ENCODE measurements at regions not wholly inside any gene's neighbourhood (a gene's known extent, or its start where the extent isn't known, plus 50 kb on each side); places are given as distances from the start of the nearest gene placed in this dataset.

DNA sequence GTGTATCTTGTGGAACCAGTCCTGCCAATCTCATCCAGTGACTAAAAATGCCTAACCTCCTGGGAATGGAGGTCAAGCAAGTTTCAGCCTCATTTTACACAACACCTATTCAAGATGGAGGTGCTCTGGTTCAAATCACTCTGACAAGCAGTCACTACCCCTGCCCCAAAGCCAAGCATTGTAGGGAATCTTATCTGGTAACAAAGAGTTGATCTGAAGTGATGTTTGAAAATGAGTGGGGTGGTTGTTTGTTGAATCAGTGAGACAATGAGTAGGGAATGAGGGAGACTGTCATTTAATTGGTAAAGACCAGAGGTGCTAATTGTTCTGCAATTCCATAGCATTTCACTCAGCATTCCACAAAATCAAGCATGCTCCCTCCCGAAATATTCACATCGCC is 132.0 kb downstream of the RND3 start:
- DNase-seq (ENCODE audit: low spot score) (no peak), ATAC-seq (ENCODE audit: low FRiP score) (no peak)
- no peak for TF ChIP-seq CTCF (IDR thresholded peaks at IDR 0.05)

- DNase-seq (ENCODE audit: low spot score) (no peak), ATAC-seq (ENCODE audit: low FRiP score) (no peak)
- TF ChIP-seq CTCF (IDR thresholded peaks at IDR 0.05): no peak
Observed at GRCh38 chr2:150353376-150353775, 134.1 kb downstream of the RND3 start.

DNA sequence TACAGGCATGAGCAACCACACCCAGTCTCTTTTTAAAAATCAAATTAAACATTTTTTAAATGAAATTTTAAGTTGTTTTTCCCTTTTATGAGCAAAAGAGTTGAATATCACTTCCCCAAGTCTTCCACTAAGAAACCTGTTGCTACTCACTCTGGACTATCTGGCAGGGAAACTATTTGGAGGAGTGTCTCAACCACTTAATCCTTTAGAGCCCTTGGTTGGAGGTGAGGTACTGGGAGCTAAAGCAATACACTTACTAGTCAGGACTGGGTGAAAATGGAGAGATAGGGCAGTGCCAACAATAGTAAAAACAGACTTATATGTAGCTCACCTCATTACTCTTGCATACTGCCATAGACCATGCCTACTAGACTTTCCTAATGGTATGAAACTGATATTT is 135.5 kb downstream of the RND3 start:
- DNase-seq (ENCODE audit: low spot score) (no peak), ATAC-seq (ENCODE audit: low FRiP score) (no peak)
- no peak for TF ChIP-seq CTCF (IDR thresholded peaks at IDR 0.05)

DNA sequence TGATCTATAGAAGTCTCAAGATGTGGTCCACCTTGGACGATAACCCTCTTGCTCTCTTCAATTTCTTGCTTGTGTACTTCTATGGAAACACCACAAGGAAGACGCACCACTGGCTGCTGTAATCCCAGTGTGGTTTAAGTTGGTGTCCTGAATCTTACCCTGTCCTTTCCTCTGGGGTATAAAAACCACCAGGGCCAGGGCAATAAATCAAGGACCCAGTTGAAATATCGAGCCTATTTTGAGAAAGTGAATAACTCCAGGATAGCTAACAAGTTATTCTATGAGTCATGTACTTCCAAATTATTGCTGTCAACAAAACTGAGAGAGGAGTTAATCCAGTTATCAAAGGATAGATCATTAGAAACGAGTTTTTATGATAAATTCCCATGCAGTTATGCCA is 137.0 kb downstream of the RND3 start:
- no peak for DNase-seq (ENCODE audit: low spot score)
- no peak for TF ChIP-seq CTCF (IDR thresholded peaks at IDR 0.05)
- no peak for ATAC-seq (ENCODE audit: low FRiP score)

DNA sequence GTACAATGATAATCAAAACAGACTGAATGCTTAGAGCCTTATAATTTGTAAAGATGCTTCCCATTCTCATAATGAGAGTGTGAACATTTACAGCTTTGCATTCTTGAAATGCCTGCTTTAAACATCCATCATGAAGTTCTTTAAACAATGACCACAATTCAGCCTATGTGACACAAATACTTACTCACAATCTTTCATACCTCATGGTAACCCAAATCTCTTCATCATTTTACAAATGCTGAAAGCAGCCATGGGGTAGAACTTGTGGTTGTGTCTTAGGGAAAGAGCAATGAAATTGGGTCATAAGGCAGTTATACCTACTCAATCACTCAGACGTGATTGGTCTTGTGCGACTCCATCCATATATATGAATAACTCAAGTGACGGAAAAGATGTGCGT is 140.7 kb downstream of the RND3 start:
- DNase-seq (ENCODE audit: low spot score) (no peak), ATAC-seq (ENCODE audit: low FRiP score) (no peak)
- no peak for TF ChIP-seq CTCF (IDR thresholded peaks at IDR 0.05)

- DNase-seq (ENCODE audit: low spot score): no peak
- ATAC-seq (ENCODE audit: low FRiP score): no peak
- no peak for TF ChIP-seq CTCF (IDR thresholded peaks at IDR 0.05)
Observed at GRCh38 chr2:150341982-150342680, 145.3 kb downstream of the RND3 start.

GRCh38 chr2:150339951-150340350 is 147.5 kb downstream of the RND3 start:
- ATAC-seq (ENCODE audit: low FRiP score) (no peak), DNase-seq (ENCODE audit: low spot score) (no peak)
- no peak for TF ChIP-seq CTCF (IDR thresholded peaks at IDR 0.05)

Measured in omental fat pad (tissue), 3 donors.